Aorta (tissue), 5 donors: ENCODE measurements at regions not wholly inside any gene's neighbourhood (a gene's known extent, or its start where the extent isn't known, plus 50 kb on each side); places are given as distances from the start of the nearest gene placed in this dataset.
"Not testable (repeated sequence)": the region's sequence is repeated elsewhere in the genome, so short reads cannot be mapped to it uniquely, and the experiment has no call there.

ENCODE experiments used
- ATAC-seq: fragments of 200-7000 bp; cut with Tn5 transposase; one replicate; pipeline ENCODE4 v1.9.1; 2022; ENCODE audit warnings: moderate library complexity; ENCODE audit not compliant: low FRiP score
- DNase-seq, 2 donors: peaks; one replicate each; pipeline ENCODE4 v3.0.0-alpha.2; 2020
- H3K27ac ChIP-seq, 2 donors: one replicate each; pipeline ENCODE4 v1.5.1; 2013; ENCODE audit warnings: low read length in 2 of 2, mild to moderate bottlenecking in 2 of 2, moderate library complexity in 2 of 2, control low read depth in 1 of 2, inconsistent platforms in 1 of 2, low read depth in 1 of 2
- H3K27me3 ChIP-seq, 2 donors: one replicate each; pipeline ENCODE4 v1.6.1; 2013; ENCODE audit warnings: control low read depth in 1 of 2, low read length in 1 of 2, mild to moderate bottlenecking in 1 of 2, moderate library complexity in 1 of 2; ENCODE audit not compliant: insufficient read depth in 2 of 2, control insufficient read depth in 1 of 2
- H3K36me3 ChIP-seq, 2 donors: one replicate each; pipeline ENCODE4 v1.6.1; 2013; ENCODE audit warnings: control low read depth in 1 of 2, low read length in 1 of 2, mild to moderate bottlenecking in 1 of 2; ENCODE audit not compliant: insufficient read depth in 2 of 2, control insufficient read depth in 1 of 2
- H3K4me1 ChIP-seq, 2 donors: one replicate each; pipeline ENCODE4 v1.6.1; 2013; ENCODE audit warnings: low read length in 2 of 2, control low read depth in 1 of 2, mild to moderate bottlenecking in 1 of 2, moderate library complexity in 1 of 2; ENCODE audit not compliant: insufficient read depth in 2 of 2, control insufficient read depth in 1 of 2
- H3K4me3 ChIP-seq, 2 donors: one replicate each; pipeline ENCODE4 v1.5.1; 2013; ENCODE audit warnings: low read length in 2 of 2, control low read depth in 1 of 2, mild to moderate bottlenecking in 1 of 2
- H3K9me3 ChIP-seq: one replicate; pipeline ENCODE4 v1.6.1; 2013; ENCODE audit warnings: mild to moderate bottlenecking, low read length; ENCODE audit not compliant: control insufficient read depth
- WGBS, 2 donors: extraction: QIAGEN DNeasy Blood & Tissue Kit; methylation state at CpG; one replicate each; pipeline ENCODE4 v1.1.7; 2013; 5-methylcytosine and 5-hydroxymethylcytosine counted together
- intact Hi-C, 2 donors: fragments of 100-400 bp; cut with DNase I; formaldehyde crosslinking; loops; one replicate each; pipeline versions ENCODE4 v1.14.2 to v1.15.0; 2022
- donor health status: healthy with polysubstance abuse.
- donor health status: Bipolar disorder and iron deficiency.
- donor health status: DM: no; HTN: no; CAD: no.
- donor health status: DM: no; HTN: no; CAD: no.
- donor health status: DM: yes; HTN: yes; CAD: no.

DNA sequence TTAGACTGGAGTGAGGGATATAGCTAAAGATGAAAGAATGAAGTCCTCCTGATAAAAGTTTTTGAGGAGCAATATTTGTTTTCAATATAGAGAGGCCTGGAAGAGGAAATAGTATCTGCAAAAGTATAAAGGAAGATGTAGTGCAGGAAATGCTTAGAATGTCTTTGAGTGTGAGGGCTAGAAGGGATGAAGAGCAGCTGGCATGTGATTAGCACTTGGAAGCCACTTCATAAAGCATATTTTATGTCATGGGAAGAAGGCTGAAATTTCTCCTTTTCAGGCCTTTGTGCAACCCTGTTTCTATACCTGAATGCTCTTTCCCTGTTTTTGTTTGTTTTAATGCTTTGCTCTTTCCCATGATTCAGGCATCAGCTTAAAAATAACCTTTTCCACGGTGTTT, 323.3 kb upstream of the DEPDC1 start:
- Histone ChIP-seq H3K27ac (no peak overlapping the region), H3K4me1 (no peaks in the 10 kb centered on the region), H3K36me3 (no peaks in the 10 kb centered on the region), H3K4me3 (no peak overlapping the region), H3K9me3 (no peaks in the 10 kb centered on the region), H3K27me3 (no peaks in the 10 kb centered on the region)
- intact Hi-C loops, result no loop called here
- DNase-seq, result no peak
- no peak for ATAC-seq
- WGBS, 2 donors, result 11 to 17% methylated on average over 1 of the region's 1 CpG

DNA sequence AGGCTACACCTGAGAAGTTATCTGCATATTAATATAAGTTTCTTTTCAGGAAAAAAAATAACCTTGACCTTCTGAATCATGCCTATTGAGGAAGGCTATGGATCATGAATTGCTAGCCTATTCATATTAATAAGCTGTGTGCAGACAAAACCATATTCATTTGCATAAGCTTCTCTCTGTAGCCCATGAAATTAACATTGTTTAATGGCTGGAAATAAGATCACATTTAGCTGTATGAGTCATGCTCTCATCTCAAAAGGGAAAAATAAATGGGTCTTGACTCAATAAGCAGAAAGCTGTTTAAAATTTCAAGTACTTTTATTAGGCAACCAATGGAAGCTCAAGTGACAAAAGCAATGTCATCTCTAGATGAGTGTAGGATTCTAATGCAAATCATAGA, 330.0 kb upstream of the DEPDC1 start:
- no peak for DNase-seq
- Histone ChIP-seq H3K4me1 (no peaks in the 10 kb centered on the region), H3K27me3 (no peaks in the 10 kb centered on the region), H3K9me3 (peaks cover 3% of the 10 kb centered on the region), H3K27ac (no peak overlapping the region), H3K36me3 (no peaks in the 10 kb centered on the region), H3K4me3 (no peak overlapping the region)
- intact Hi-C loops, result no loop called here
- no peak for ATAC-seq

DNA sequence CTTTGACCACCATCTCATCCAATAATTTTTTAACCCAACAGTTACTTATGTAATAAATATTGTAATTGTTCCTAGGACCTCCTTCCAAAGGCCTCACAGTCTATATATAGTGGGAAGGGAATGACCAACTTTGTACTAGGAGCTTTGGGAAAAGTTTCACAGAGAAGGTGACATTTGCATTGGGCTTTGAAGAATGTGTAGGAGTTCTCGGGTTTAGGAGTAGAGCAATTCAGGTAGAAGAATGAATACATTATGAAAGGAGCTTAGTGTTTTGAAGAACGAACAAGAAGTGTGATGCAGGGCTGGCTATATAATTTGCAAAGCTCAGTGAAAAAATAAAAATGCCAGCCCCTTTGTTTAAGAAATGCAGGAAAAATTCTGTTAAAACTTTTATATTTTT, 330.4 kb upstream of the DEPDC1 start:
- ATAC-seq, result no peak
- intact Hi-C loops, result no loop called here
- DNase-seq, result no peak
- Histone ChIP-seq H3K36me3 (no peaks in the 10 kb centered on the region), H3K9me3 (peaks cover 3% of the 10 kb centered on the region), H3K27ac (no peak overlapping the region), H3K4me3 (peak overlapping the region in 1 of 2 donors; percentile 34), H3K4me1 (no peaks in the 10 kb centered on the region), H3K27me3 (no peaks in the 10 kb centered on the region)
- WGBS, 2 donors, result 90 to 93% methylated on average over 2 of the region's 2 CpGs

DNA sequence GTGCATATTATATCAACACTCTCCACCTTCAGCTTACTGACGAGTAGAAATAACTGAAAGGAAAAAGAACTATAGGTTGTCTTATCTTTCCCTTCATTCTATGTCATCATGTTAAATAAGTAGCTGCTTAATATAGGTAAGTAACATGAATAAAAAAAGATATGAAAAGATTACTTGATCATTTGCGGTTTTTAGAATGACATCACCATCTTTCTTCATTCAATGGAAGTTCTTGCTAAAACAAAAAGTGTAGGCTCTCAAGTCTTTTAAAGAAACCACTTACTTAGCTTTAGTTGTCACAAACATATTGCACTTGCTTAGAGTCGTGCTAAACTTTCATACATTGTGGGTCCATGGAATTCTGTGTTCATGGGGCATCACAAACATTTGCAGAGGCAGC, 331.1 kb upstream of the DEPDC1 start:
- Histone ChIP-seq H3K9me3 (peaks cover 3% of the 10 kb centered on the region), H3K36me3 (no peaks in the 10 kb centered on the region), H3K4me3 (no peak overlapping the region), H3K27ac (no peak overlapping the region), H3K4me1 (no peaks in the 10 kb centered on the region), H3K27me3 (no peaks in the 10 kb centered on the region)
- intact Hi-C loops, result no loop called here
- WGBS, 2 donors, result 73 to 77% methylated on average over 3 of the region's 3 CpGs
- ATAC-seq (no peak), DNase-seq (no peak)

DNA sequence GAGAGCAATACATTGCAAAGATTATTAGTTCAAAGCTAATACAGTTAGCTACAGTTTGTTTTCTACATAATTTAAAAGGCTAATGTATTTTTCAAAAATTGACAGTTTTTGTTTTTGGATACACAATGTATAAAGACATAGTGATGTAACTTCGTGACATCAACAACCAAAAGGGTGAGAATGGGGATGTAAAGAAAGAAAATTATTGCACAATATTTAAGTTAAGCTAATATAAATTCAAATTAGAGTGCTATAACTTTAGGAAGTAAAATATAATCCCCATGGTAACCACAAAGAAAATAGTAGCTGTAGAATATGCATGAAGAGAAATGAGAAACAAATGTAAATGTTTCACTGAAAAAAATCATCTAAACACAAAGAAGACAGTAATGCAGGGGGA, 334.4 kb upstream of the DEPDC1 start:
- DNase-seq (no peak), ATAC-seq (no peak)
- Histone ChIP-seq H3K4me3 (no peak overlapping the region), H3K9me3 (peaks cover 3% of the 10 kb centered on the region), H3K36me3 (no peaks in the 10 kb centered on the region), H3K27ac (no peak overlapping the region), H3K27me3 (no peaks in the 10 kb centered on the region), H3K4me1 (no peaks in the 10 kb centered on the region)
- intact Hi-C loops, result no loop called here
- WGBS, 2 donors, result 0 to 1% methylated on average over 1 of the region's 1 CpG

DNA sequence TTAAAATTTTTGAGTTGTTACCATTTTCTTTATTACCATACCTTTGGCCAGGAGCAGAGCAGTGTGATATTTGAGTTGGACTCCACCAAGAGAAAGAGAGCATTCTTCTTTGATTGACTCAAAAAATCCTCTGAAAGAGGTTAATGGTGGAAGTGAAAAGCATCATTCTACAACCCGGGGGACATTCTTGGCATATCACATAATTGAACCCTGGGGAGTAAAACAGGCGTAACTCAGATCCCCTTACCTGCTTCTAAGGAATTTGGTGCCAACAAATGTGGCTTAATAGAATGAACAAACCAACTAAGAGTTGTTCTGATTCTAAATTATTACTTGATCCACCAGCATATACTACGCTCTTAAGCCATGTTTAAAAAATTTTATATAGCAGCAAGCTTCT, 351.1 kb upstream of the DEPDC1 start:
- no peak for ATAC-seq
- peaks cover 2% of the 10 kb centered on the region for H3K9me3 ChIP-seq
- intact Hi-C loops, result no loop called here

DNA sequence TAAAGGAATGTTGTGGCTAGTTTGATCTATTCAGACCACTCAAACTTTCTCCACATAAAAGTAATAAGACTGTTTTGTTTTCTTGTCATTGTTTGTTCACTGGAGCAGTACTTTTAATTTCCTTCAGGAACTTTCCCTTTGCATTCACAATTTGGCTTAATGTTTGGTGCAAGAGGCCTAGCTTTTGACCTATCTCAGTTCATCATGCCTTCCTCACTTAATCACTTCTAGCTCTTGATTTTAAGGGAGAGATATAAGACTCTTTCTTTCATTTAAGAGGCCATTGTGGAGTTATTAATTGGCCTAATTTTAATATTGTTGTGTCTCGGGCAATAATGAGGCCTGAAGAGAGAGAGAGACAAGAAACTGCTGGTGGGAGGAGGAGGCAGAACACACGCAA, 371.7 kb upstream of the DEPDC1 start:
- ATAC-seq (no peak), DNase-seq (no peak)
- H3K27me3 ChIP-seq, result no peaks in the 10 kb centered on the region
- WGBS, 2 donors, result 88 to 93% methylated on average over 2 of the region's 2 CpGs
- peaks cover 4% of the 10 kb centered on the region for H3K9me3 ChIP-seq
- no peaks in the 10 kb centered on the region for H3K36me3 ChIP-seq
- H3K4me3 ChIP-seq, result no peak overlapping the region
- intact Hi-C loops, result loop anchor here in 1 of 2 donors (10.0 kb wide), 1 partner anchor 136 kb away; no protein-coding TSS in a partner anchor
- no peak overlapping the region for H3K27ac ChIP-seq
- no peaks in the 10 kb centered on the region for H3K4me1 ChIP-seq

More for the DNA sequence above, 351.1 kb upstream of the DEPDC1 start:
- Histone ChIP-seq H3K4me1 (peaks cover 0 to 1% of the 10 kb centered on the region in 2 donors), H3K4me3 (no peak overlapping the region), H3K27ac (no peak overlapping the region), H3K36me3 (no peaks in the 10 kb centered on the region), H3K27me3 (no peaks in the 10 kb centered on the region)
- DNase-seq, result no peak
- 68 to 73% methylated on average over 3 of the region's 3 CpGs for WGBS, 2 donors

DNA sequence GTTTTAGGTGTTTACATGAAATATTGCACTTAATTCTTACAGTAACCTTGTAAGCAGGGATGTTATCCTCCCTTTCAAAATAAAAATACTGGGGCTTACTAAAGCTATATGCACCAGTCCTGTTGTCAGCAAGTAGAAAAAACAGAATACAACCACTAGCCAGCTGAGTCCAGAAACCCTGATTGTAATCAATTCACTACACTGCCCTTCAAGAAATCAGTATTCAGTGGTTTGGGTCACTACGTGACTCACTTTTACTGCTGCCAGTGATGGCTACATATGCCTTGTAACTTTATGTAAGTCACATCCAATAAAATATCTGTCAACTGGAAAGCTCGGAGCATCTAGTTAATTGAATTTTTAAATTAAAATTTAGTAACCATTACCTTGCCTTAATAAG, 376.3 kb upstream of the DEPDC1 start:
- Histone ChIP-seq H3K9me3 (peaks cover 2% of the 10 kb centered on the region), H3K36me3 (no peaks in the 10 kb centered on the region), H3K27me3 (no peaks in the 10 kb centered on the region), H3K4me3 (no peak overlapping the region), H3K4me1 (no peaks in the 10 kb centered on the region), H3K27ac (no peak overlapping the region)
- ATAC-seq (no peak), DNase-seq (no peak)
- WGBS, 2 donors, result 90 to 91% methylated on average over 2 of the region's 2 CpGs
- intact Hi-C loops, result no loop called here

DNA sequence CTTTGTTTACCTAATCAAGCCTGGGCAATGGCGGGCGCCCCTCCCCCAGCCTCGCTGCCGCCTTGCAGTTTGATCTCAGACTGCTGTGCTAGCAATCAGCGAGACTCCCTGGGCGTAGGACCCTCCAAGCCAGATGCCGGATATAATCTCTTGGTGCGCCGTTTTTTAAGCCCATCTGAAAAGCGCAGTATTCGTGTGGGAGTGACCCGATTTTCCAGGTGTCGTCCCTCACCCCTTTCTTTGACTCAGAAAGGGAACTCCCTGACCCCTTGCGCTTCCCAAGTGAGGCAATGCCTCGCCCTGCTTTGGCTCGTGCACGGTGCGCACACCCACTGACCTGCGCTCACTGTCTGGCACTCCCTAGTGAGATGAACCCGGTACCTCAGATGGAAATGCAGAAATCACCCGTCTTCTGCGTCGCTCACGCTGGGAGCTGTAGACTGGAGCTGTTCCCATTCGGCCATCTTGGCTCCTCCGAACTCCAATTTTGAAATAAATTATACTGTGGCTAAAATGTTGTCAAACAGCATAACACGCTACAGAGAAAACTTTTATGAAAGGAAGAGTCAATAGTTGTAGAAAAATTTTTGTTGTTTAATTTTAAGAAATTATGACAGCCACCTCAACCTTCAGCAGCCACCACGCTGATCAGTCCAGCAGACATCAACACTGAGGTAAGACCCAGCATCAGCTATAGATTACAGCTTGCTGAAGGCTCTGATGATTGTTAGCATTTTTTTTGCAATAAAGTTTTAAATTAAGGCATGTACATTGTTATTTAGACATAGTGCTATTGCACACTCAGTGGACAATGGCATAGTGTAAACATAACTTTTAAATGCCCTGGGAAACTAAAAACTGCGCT, 384.7 kb upstream of the DEPDC1 start:
- intact Hi-C loops, result not testable (repeated sequence)
- WGBS, 2 donors, result 89% methylated on average over 27 to 28 of the region's 29 CpGs

More for the DNA sequence above, 384.7 kb upstream of the DEPDC1 start:
- not testable (repeated sequence) for H3K27me3 ChIP-seq, H3K9me3 ChIP-seq, H3K36me3 ChIP-seq, ATAC-seq, H3K4me3 ChIP-seq, H3K4me1 ChIP-seq, DNase-seq, H3K27ac ChIP-seq
